Activated effector memory CD4-positive, alpha-beta T cell treated with anti-CD3 and anti-CD28 coated beads, Interleukin-2, amount 50 U/mL, for 16 hours (primary cell): ENCODE measurements at regions not wholly inside any gene's neighbourhood (a gene's known extent, or its start where the extent isn't known, plus 50 kb on each side); places are given as distances from the start of the nearest gene placed in this dataset.
"Not testable (repeated sequence)": the region's sequence is repeated elsewhere in the genome, so short reads cannot be mapped to it uniquely, and the experiment has no call there.

Experiments
- DNase-seq: peaks from one replicate; pipeline ENCODE4 v3.0.0-alpha.2; 2020

- DNase-seq: no peak
These were observed 74.9 kb upstream of the ABLIM1 start for GRCh38 chr10:114732931-114733330.

GRCh38 chr10:114735946-114736345 lies 77.9 kb upstream of the ABLIM1 start:
- no peak for DNase-seq

DNA sequence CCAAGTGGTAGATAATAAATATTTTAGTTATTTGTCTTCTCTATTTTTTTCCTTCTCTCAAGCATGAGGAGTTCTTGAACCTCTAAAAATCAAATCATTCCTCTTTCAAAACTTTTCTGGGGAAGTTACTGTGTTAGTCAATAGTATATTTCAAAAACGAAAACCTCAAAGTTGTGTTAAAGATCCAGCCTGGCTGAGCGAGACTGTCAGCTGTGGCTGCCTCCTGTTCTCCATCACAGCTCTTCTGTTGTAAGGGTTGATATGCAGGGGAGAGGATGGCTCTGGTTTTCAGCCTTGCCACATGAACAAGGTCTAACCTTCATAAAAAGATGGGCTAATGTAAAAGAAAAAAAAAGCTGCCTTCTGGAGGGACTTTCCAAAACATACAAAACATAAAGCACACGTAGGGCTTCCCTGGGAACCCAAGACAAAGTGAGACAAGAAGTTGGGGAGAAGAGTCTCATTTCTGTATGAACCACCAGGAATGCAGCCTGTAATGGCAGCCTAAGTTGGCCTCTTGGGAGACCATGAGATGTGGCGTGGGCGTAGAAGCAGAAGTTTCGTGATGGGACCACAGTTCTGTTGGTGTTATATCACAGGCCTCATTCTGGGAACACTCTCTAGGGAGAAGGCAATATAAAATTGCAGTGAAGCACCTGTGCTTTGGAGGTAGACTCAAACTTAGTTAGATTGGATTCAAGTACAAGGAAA lies 77.9 kb upstream of the FHIP2A start:
- DNase-seq: no peak

DNA sequence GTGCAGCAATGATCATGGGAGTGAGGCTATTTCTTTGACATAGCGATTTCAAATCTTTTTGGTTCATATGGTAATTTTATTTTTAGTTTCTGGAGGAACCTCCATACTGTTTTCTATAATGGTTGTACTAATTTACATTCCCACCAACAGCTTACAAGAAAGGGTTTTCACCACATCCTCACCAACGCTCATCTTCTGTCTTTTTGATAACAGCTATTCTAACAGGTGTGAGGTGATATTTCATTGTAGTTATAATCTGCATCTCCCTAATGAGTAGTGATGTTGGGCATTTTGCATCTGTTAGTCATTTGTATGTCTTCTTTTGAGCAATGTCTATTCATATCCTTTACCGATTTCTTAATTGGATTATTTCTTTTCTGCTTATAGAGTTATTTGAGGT lies 75.0 kb upstream of the FHIP2A start:
- DNase-seq: no peak

DNA sequence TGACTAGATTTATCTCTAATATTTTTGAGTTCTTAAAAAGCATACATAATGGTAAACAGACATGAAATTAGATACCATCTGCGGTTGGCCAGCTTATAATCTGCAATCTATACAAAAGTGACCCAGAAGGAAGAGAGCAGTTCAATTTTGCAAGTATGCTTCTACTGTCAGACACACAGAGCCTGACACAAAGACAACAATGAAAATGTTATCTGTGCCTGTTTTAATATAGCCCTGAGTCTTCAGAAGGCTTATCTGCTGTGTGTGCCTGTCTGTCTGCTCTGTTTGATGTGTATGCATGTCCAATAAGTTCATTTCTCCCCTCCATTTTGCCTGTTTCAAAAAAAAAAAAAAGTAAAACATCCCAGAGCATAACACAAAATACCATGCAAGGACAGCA lies 73.3 kb upstream of the FHIP2A start:
- no peak for DNase-seq

DNA sequence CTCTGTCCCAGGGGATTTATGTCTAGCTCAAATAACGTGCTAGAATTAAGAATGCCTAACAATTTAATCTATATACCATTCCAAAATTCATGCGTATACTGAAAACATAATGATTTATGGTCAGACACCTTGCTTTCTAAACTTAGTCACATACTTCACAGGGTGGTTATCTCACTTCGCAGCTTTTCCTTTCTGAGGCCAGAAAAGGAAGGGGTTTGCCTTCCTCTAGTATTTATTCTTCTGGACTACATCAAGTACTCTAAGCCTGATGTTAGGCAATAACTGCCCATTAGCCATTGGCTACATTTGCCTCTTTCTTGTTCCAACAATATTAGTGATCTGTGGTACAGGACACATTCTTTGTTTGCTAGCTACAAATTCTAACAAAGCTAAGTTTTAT lies 72.6 kb upstream of the FHIP2A start:
- DNase-seq: no peak

DNA sequence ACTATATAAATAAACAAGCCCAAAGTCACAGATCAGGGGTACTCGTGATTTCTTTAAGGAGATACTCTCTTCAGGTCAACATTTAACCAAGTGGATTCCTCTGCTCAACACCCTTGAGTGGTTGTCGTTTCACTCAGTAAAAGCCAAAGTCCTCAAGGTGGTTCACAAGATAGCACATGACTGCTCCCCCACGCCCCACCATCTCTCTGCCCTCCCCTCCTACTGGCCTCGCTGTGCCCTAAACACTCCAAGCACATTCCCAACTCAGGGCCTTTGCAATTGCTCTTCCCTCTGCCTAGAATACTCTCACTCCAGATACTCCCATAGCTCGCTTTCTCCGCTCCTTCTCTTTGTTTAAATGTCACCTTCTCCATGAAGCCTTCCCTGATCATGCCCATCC lies 72.1 kb upstream of the FHIP2A start:
- no peak for DNase-seq

- no peak for DNase-seq
These were observed 69.7 kb upstream of the FHIP2A start for GRCh38 chr10:114751856-114752255.

- DNase-seq: not testable (repeated sequence)
These were observed 69.0 kb upstream of the FHIP2A start for GRCh38 chr10:114752570-114752969.

DNA sequence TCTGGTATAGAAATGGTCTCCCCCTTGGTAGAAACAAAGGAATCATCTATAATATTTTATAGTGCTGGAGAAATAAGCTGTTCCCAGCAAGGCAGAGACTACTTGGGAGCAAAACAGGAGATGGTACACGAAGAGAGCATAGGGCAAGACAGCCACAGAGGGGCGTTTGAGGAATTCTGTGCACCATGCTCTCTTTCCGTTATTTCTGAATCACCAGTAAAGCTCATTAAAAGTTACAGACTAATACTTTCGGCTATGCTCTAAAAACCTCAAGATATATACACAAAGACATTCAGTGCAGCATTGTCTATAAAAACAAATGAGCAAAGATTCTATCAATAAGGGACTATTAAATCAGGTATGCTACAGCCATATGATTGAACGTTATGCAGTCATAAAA lies 68.5 kb upstream of the FHIP2A start:
- no peak for DNase-seq

GRCh38 chr10:114754445-114755320 lies 66.9 kb upstream of the FHIP2A start:
- no peak for DNase-seq

- DNase-seq: no peak
These were observed 66.0 kb upstream of the FHIP2A start for GRCh38 chr10:114755537-114755936.

DNA sequence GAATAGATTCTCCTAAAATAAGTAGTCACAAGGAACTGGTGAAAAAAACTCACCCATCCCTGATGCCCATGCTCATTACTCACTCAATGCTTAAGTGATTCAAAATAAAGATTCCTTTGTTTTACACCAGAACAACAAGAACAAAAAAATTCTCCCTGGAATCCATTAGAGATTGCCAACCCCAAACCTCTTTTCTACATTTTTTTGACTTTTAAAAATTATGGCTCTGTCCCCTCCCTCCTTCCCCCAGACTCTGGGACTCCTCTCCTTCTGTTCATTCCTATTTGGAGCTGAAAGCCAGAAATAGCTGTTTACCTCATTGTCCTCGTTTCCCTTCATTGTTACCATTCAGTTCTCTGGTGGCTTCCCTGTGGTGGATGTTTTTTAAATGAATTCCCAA lies 63.2 kb upstream of the FHIP2A start:
- no peak for DNase-seq

DNA sequence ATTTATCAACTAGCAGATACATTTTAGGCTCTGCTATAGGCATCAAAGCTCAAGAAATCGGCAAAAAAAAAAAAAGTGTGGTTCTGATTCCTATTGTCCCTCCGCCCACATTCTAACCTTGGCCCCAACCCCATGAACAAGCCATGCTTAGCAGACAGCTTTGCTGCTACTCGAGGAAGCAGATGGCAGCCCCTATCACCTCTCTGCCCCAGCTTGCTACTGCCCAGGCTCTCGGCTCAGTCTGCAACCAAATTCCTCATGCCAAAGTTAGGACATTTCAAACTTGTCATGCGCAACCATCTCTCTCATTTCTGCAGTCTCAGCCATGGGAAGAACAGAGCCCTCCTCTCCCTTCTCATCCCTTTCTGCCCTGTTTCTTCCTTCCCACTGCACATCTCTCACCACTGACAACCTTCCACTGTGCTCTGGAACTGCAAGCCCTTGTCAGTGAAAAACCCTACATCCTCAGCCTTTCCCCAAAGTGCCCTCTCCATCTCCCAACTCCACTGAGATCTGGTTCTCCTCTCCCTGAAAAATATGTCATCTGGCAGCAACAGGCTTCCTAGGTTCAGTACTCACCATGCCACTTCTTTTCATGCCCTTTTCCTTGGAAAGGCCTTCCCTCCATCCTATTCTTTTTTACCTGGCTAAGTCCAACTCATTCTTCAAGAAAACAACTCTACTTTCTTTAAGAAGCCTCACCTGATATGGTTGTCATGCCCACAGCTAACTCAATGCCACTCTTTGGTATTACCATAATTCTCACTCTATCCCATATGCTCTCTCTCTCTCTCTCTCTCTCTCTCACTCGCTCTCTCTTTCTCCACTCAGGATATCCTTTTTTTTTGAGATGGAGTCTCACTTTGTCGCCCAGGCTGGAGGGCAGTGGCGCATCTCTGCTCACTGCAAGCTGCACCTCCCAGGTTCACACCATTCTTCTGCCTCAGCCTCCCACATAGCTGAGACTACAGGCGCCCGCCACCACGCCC lies 60.1 kb upstream of the FHIP2A start:
- no peak for DNase-seq

GRCh38 chr10:114762811-114763210 lies 58.8 kb upstream of the FHIP2A start:
- no peak for DNase-seq

DNA sequence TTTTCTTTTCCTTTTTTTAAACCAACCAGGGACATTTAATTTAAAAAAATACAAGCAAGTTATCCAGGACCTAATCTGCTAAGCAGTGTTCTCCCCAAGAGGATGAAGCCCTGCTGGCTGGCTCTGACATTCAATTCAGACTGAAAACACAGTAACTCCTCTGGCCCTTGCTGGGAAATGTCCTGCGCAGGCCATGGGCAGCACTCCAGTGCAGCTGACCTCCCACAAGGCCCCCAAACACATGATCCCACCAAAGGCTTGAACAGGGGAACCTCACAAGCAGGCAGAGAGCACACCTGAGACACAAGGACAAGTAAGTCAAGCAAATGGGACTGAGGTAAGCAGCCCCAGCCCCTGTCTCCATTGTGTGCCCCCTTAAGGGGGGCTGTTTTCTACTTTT lies 56.9 kb upstream of the FHIP2A start:
- DNase-seq: no peak

GRCh38 chr10:114766470-114766869 lies 55.1 kb upstream of the FHIP2A start:
- no peak for DNase-seq

DNA sequence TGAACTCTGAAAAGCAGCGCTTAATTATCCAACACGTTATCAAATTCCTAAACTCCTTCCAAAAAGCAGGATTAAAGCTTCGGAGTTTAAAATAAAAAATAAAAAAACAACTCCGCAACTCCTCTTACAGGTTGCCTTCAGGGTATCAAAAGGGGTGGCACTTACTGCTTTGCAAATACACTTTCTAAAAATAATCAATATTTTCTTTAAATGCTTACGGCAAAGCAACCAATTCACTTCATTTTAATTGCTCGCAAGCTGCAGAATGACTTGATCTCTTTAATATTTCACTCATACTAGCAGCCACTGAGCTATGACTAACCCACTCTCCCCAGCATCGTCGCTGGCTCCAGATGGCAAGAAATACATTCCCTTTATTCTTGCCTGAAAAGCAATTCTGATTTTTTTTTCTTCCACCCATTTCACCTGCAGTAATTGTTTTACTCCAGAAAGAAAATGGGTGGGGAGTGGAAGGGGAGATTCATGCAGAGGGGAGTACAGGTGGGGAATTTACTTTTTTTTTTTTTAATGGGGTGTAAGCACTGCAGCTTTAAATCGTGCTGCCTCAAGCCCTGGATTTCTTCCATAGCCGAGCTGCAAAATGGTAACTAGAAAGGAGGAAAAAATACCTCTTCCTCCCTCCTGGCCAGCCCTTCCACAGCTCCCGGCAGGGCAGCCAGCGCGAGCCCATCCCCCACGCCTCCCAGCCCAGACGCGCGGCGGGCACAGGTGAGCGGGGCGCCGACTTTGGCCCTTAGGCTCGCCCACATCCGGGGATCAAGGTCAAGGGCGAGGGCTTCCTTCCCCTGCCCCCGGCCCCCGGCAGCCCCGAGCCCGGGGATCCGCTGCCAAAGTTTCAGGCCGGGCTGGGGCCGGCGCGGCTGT lies 54.2 kb upstream of the FHIP2A start:
- peak; percentile 69 for DNase-seq

- DNase-seq: no peak
These were observed 53.4 kb upstream of the FHIP2A start for GRCh38 chr10:114767986-114768821.

- no peak for DNase-seq
These were observed 51.6 kb upstream of the FHIP2A start for GRCh38 chr10:114770009-114770408.

DNA sequence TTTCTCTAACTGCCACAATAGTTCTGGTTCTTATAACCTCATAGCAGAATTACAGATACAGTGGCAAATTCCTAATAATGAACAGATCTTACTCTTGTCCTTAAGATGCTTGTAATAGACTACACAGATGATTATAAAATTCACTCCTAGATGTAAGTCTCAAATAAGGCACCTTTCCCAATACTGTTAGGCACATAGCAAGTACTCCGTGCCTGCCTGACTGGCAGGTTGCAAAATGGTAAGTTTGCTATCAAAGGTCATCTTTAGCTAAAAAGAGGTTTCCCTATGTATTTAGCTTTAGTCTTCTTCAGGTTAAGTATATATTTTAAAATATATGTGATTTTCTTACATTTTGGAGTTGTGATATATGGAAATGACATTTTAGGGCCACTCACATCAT lies 50.4 kb upstream of the FHIP2A start:
- DNase-seq: no peak
